ENCODE measurements at regions not wholly inside any gene's neighbourhood (a gene's known extent, or its start where the extent isn't known, plus 50 kb on each side); places are given as distances from the start of the nearest gene placed in this dataset.

DNA sequence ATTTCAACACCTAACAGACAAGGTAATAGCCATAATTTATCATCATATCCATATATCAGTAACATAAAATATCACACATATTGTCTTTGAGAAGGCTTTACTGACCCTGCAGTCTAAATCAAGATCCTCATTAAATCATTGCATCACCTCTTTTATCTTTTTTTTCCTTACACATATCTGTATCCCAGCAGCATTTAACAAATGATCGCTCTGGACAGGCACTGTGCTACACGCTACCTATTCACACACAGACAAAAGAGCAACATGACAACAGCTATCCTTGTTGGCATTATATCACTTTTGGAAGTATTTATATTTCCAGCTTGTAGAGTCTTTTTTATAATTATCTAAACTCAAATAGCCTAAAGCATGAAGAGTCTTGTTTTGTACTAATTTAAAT lies 73.3 kb upstream of the NBEA start:
- no peak for TF ChIP-seq CBX3 (IDR thresholded peaks at IDR 0.05; ENCODE audit: low read depth)
- TF ChIP-seq SRF (IDR thresholded peaks at IDR 0.05; ENCODE audit: low read depth): no peak
- no peak for TF ChIP-seq CEBPB (IDR thresholded peaks at IDR 0.05; ENCODE audit: low read depth)
- TF ChIP-seq YY1 (IDR thresholded peaks at IDR 0.05; ENCODE audit: extremely low read depth, insufficient replicate concordance, low read depth, low read length): no peak
- no peak for TF ChIP-seq POLR2A (IDR thresholded peaks at IDR 0.05; ENCODE audit: borderline replicate concordance, extremely low read depth, insufficient read depth, insufficient read length)
- no peak for TF ChIP-seq ELF1 (IDR thresholded peaks at IDR 0.05; ENCODE audit: borderline replicate concordance, low read depth)
- TF ChIP-seq, protein P1, sequence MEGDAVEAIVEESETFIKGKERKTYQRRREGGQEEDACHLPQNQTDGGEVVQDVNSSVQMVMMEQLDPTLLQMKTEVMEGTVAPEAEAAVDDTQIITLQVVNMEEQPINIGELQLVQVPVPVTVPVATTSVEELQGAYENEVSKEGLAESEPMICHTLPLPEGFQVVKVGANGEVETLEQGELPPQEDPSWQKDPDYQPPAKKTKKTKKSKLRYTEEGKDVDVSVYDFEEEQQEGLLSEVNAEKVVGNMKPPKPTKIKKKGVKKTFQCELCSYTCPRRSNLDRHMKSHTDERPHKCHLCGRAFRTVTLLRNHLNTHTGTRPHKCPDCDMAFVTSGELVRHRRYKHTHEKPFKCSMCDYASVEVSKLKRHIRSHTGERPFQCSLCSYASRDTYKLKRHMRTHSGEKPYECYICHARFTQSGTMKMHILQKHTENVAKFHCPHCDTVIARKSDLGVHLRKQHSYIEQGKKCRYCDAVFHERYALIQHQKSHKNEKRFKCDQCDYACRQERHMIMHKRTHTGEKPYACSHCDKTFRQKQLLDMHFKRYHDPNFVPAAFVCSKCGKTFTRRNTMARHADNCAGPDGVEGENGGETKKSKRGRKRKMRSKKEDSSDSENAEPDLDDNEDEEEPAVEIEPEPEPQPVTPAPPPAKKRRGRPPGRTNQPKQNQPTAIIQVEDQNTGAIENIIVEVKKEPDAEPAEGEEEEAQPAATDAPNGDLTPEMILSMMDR (IDR thresholded peaks at IDR 0.05 in 2 of 3, conservative IDR thresholded peaks at IDR 0.05 in 1 of 3; ENCODE audit: borderline replicate concordance in 1 of 3, insufficient read depth in 1 of 3, low read depth in 2 of 3, low read length in 2 of 3): no peak
- no peak for TF ChIP-seq EGR1 (IDR thresholded peaks at IDR 0.05; ENCODE audit: low read depth)
- no peak for TF ChIP-seq ZNF274 (IDR thresholded peaks at IDR 0.05; ENCODE audit: low read depth, low read length)
- TF ChIP-seq, protein P2, sequence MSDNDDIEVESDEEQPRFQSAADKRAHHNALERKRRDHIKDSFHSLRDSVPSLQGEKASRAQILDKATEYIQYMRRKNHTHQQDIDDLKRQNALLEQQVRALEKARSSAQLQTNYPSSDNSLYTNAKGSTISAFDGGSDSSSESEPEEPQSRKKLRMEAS (IDR thresholded peaks at IDR 0.05): no peak
- no peak for TF ChIP-seq RAD21 (IDR thresholded peaks at IDR 0.05; ENCODE audit: low read depth)
- TF ChIP-seq TCF7L2 (IDR thresholded peaks at IDR 0.05; ENCODE audit: borderline replicate concordance, extremely low read depth, insufficient read depth, insufficient read length): no peak
- no peak for TF ChIP-seq ZFX (IDR thresholded peaks at IDR 0.05)
- no peak for TF ChIP-seq FOSL1 (IDR thresholded peaks at IDR 0.05; ENCODE audit: low read depth)
- TF ChIP-seq EZH2 (IDR thresholded peaks at IDR 0.05): no peak
- TF ChIP-seq, protein P3, sequence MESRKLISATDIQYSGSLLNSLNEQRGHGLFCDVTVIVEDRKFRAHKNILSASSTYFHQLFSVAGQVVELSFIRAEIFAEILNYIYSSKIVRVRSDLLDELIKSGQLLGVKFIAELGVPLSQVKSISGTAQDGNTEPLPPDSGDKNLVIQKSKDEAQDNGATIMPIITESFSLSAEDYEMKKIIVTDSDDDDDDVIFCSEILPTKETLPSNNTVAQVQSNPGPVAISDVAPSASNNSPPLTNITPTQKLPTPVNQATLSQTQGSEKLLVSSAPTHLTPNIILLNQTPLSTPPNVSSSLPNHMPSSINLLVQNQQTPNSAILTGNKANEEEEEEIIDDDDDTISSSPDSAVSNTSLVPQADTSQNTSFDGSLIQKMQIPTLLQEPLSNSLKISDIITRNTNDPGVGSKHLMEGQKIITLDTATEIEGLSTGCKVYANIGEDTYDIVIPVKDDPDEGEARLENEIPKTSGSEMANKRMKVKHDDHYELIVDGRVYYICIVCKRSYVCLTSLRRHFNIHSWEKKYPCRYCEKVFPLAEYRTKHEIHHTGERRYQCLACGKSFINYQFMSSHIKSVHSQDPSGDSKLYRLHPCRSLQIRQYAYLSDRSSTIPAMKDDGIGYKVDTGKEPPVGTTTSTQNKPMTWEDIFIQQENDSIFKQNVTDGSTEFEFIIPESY (IDR thresholded peaks at IDR 0.05; ENCODE audit: extremely low read depth, insufficient replicate concordance, low read length): no peak
- Histone ChIP-seq H3K4me1 (ENCODE audit: control insufficient read depth in 1 of 2, insufficient read depth in 2 of 2, low read length in 2 of 2) (peaks cover 15 to 26% of the 10 kb centered on the region in 2 experiments), H3K27ac (ENCODE audit: low read depth, low read length) (no peak overlapping the region), H3K79me2 (ENCODE audit: insufficient read depth, low read length) (no peaks in the 10 kb centered on the region), H3K9me3 (ENCODE audit: control insufficient read depth in 1 of 2, insufficient read depth in 1 of 2, low read depth in 1 of 2, low read length in 2 of 2) (no peaks in the 10 kb centered on the region), H3K9ac (ENCODE audit: low read length) (no peak overlapping the region), H4K20me1 (ENCODE audit: insufficient read depth) (no peaks in the 10 kb centered on the region), H3K27me3 (ENCODE audit: insufficient read depth, low read length) (no peaks in the 10 kb centered on the region), H3K36me3 (ENCODE audit: control insufficient read depth in 1 of 2, insufficient read depth in 2 of 2, low read length in 2 of 2) (no peaks in the 10 kb centered on the region), H2AFZ (ENCODE audit: low read depth, low read length, poor library complexity, severe bottlenecking) (no peak overlapping the region), H3K4me2 (ENCODE audit: low read length) (no peak overlapping the region), H3K9me2 (ENCODE audit: insufficient read depth) (no peaks in the 10 kb centered on the region), H3K4me3 (replicated peaks in 1 of 2; ENCODE audit: low read depth in 1 of 2, low read length in 2 of 2) (no peak overlapping the region)
- no peak for ATAC-seq
- ChIA-PET CTCF (no interaction called here), RAD21 (ENCODE audit: low non-redundant PET in 1 of 2, low total read pairs in 2 of 2, uncharacterized antibody in 2 of 2, unreplicated experiment in 2 of 2) (no interaction called here), POLR2A (no interaction called here)
- BruUV-seq (replicated peaks): no TSS peak
- no peak for DNase-seq (ENCODE audit: low read depth, low spot score)
- intact Hi-C loops (cut with micrococcal nuclease): no loop called here
